ENCODE measurements at regions not wholly inside any gene's neighbourhood (a gene's known extent, or its start where the extent isn't known, plus 50 kb on each side); places are given as distances from the start of the nearest gene placed in this dataset.
"Not testable (repeated sequence)": the region's sequence is repeated elsewhere in the genome, so short reads cannot be mapped to it uniquely, and the experiment has no call there.

GRCh38 chr9:87014436-87014835 is 67.1 kb upstream of the GAS1 start:
- TF ChIP-seq CTCF (IDR thresholded peaks at IDR 0.05), result no peak
- no peak for TF ChIP-seq POLR2A (IDR thresholded peaks at IDR 0.05; ENCODE audit: low read depth)
- no peak for TF ChIP-seq EP300 (IDR thresholded peaks at IDR 0.05)
- TF ChIP-seq POLR2AphosphoS5 (IDR thresholded peaks at IDR 0.05), result no peak
- intact Hi-C loops (cut with DNase I), result no loop called here
- Histone ChIP-seq H3K27ac (replicated peaks in 1 of 4) (no peak overlapping the region), H3K9me3 (no peaks in the 10 kb centered on the region), H3K36me3 (no peaks in the 10 kb centered on the region), H3K4me3 (no peak overlapping the region), H3K4me1 (peaks cover 0 to 19% (median 17%) of the 10 kb centered on the region in 4 donors), H3K27me3 (no peaks in the 10 kb centered on the region)
- DNase-seq (ENCODE audit: extremely low spot score), result no peak
- WGBS, result 28% methylated on average over 1 of the region's 1 CpG

GRCh38 chr9:87016681-87017080 is 69.4 kb upstream of the GAS1 start:
- Histone ChIP-seq H3K27me3 (no peaks in the 10 kb centered on the region), H3K4me1 (peaks cover 0 to 19% (median 17%) of the 10 kb centered on the region in 4 donors), H3K27ac (replicated peaks in 1 of 4) (no peak overlapping the region), H3K9me3 (no peaks in the 10 kb centered on the region), H3K36me3 (no peaks in the 10 kb centered on the region), H3K4me3 (no peak overlapping the region)
- 88% methylated on average over 3 of the region's 3 CpGs for WGBS
- intact Hi-C loops (cut with DNase I), result no loop called here
- TF ChIP-seq EP300 (IDR thresholded peaks at IDR 0.05) (no peak), CTCF (IDR thresholded peaks at IDR 0.05) (no peak), POLR2AphosphoS5 (IDR thresholded peaks at IDR 0.05) (no peak), POLR2A (IDR thresholded peaks at IDR 0.05; ENCODE audit: low read depth) (no peak)
- DNase-seq (ENCODE audit: extremely low spot score), result no peak

- TF ChIP-seq CTCF (IDR thresholded peaks at IDR 0.05) (no peak), POLR2A (IDR thresholded peaks at IDR 0.05; ENCODE audit: low read depth) (no peak), POLR2AphosphoS5 (IDR thresholded peaks at IDR 0.05) (no peak), EP300 (IDR thresholded peaks at IDR 0.05) (no peak)
- Histone ChIP-seq H3K27me3 (no peaks in the 10 kb centered on the region), H3K27ac (replicated peaks in 1 of 4) (no peak overlapping the region), H3K9me3 (no peaks in the 10 kb centered on the region), H3K36me3 (no peaks in the 10 kb centered on the region), H3K4me1 (peaks cover 0 to 5% (median 1%) of the 10 kb centered on the region in 4 donors), H3K4me3 (no peak overlapping the region)
- intact Hi-C loops (cut with DNase I), result no loop called here
- no peak for DNase-seq (ENCODE audit: extremely low spot score)
- WGBS, result 65% methylated on average over 4 of the region's 4 CpGs
Observed at GRCh38 chr9:87020169-87020950, 73.1 kb upstream of the GAS1 start.

- no peaks in the 10 kb centered on the region for H3K27me3 ChIP-seq
- intact Hi-C loops (cut with DNase I), result no loop called here
- TF ChIP-seq CTCF (IDR thresholded peaks at IDR 0.05), result no peak
- no peak for TF ChIP-seq POLR2AphosphoS5 (IDR thresholded peaks at IDR 0.05)
- no peak for TF ChIP-seq POLR2A (IDR thresholded peaks at IDR 0.05; ENCODE audit: low read depth)
- no peak for TF ChIP-seq EP300 (IDR thresholded peaks at IDR 0.05)
Observed at GRCh38 chr9:87022178-87022577, 74.9 kb upstream of the GAS1 start.

GRCh38 chr9:87026204-87026603 is 78.9 kb upstream of the GAS1 start:
- Histone ChIP-seq H3K36me3 (no peaks in the 10 kb centered on the region), H3K4me3 (no peak overlapping the region), H3K27me3 (no peaks in the 10 kb centered on the region), H3K4me1 (peaks cover 0 to 15% (median 9%) of the 10 kb centered on the region in 4 donors), H3K9me3 (no peaks in the 10 kb centered on the region), H3K27ac (replicated peaks in 1 of 4) (no peak overlapping the region)
- no peak for TF ChIP-seq POLR2A (IDR thresholded peaks at IDR 0.05; ENCODE audit: low read depth)
- TF ChIP-seq POLR2AphosphoS5 (IDR thresholded peaks at IDR 0.05), result no peak
- TF ChIP-seq CTCF (IDR thresholded peaks at IDR 0.05), result no peak
- no peak for TF ChIP-seq EP300 (IDR thresholded peaks at IDR 0.05)
- no peak for DNase-seq (ENCODE audit: extremely low spot score)
- intact Hi-C loops (cut with DNase I), result no loop called here

More at GRCh38 chr9:87022178-87022577, 74.9 kb upstream of the GAS1 start:
- no peaks in the 10 kb centered on the region for H3K4me1 ChIP-seq
- DNase-seq (ENCODE audit: extremely low spot score), result no peak
- WGBS, result 95% methylated on average over 1 of the region's 1 CpG
- no peaks in the 10 kb centered on the region for H3K9me3 ChIP-seq
- H3K4me3 ChIP-seq, result no peak overlapping the region
- no peak overlapping the region for H3K27ac ChIP-seq (replicated peaks in 1 of 4)
- no peaks in the 10 kb centered on the region for H3K36me3 ChIP-seq

- H3K27me3 ChIP-seq; intact Hi-C loops (cut with DNase I); H3K9me3 ChIP-seq; H3K36me3 ChIP-seq; DNase-seq (ENCODE audit: extremely low spot score); H3K27ac ChIP-seq (replicated peaks in 1 of 4); H3K4me3 ChIP-seq: not testable (repeated sequence)
- peaks cover 4 to 36% (median 22%) of the 10 kb centered on the region in 4 donors for H3K4me1 ChIP-seq
- WGBS, result 98% methylated on average over 4 of the region's 4 CpGs
Observed at GRCh38 chr9:87028836-87029235, 81.5 kb upstream of the GAS1 start.

Measured in esophagus muscularis mucosa (tissue), 4 donors.